HepG2 (cell line): ENCODE measurements at regions not wholly inside any gene's neighbourhood (a gene's known extent, or its start where the extent isn't known, plus 50 kb on each side); places are given as distances from the start of the nearest gene placed in this dataset.

Experiments
- ATAC-seq: fragments of 200-7000 bp; cut with Tn5 transposase; 3 replicates; pipeline ENCODE4 v1.9.1; 2020; ENCODE audit warnings: mild to moderate bottlenecking, moderate library complexity
- BruUV-seq: library from RNA; stranded (reverse); fragments of 400-500 nt; replicated peaks from 2 replicates; lab custom pipeline; 2021; lab: Mats Ljungman, UMichigan
- CTCF ChIA-PET: fragments of 300-600 bp; formaldehyde crosslinking; extraction: SDS; loops from one replicate; lab custom pipeline; 2021; ENCODE audit warnings: low total read pairs, inconsistent platforms, low intra/inter-chr PET ratio; lab: Yijun Ruan, JAX
- POLR2A ChIA-PET: fragments of 350-600 bp; sonication (Branson Sonifier 250); formaldehyde crosslinking; loops from one replicate; lab custom pipeline; 2020; ENCODE audit warnings: antibody characterized with exemption, inconsistent platforms; lab: Yijun Ruan, JAX
- DNase-seq: peaks from one replicate; pipeline ENCODE4 v3.0.0-alpha.2; 2015; ENCODE audit warnings: low spot score
- FAIRE-seq: peaks from 3 replicates; lab custom pipeline; 2011; peaks lifted over from hg19 to GRCh38; lab: Jason Lieb, UNC
- H2AFZ ChIP-seq: one replicate; pipeline ENCODE4 v1.6.1; 2011; ENCODE audit warnings: low read length, inconsistent platforms
- H3K27ac ChIP-seq: fragments of 300-600 bp; 3 replicates; pipeline ENCODE4 v1.8.0; 2011; ENCODE audit warnings: mixed run types, mild to moderate bottlenecking, mixed read lengths, low read length, inconsistent platforms; ENCODE audit not compliant: insufficient read depth; ENCODE audit errors: extremely low read length
- H3K27me3 ChIP-seq, 2 experiments: fragments of 200-600 bp in 1 of 2; 2 replicates in 1 of 2; 3 replicates in 1 of 2; pipeline versions ENCODE4 v1.6.0 to v1.8.0; 2011; ENCODE audit warnings: low read length in 2 of 2, mild to moderate bottlenecking in 2 of 2, moderate library complexity in 2 of 2, inconsistent platforms in 1 of 2; ENCODE audit not compliant: insufficient read depth in 2 of 2, control insufficient read depth in 1 of 2
- H3K36me3 ChIP-seq, 2 experiments: fragments of 200-600 bp in 1 of 2; replicated peaks in 1 of 2; 2 replicates in 1 of 2; 3 replicates in 1 of 2; pipeline versions ENCODE4 v1.5.1 to v1.8.0; 2011; ENCODE audit warnings: low read length in 2 of 2, inconsistent platforms in 1 of 2; ENCODE audit not compliant: insufficient read depth in 2 of 2, control insufficient read depth in 1 of 2
- H3K4me1 ChIP-seq: 2 replicates; pipeline ENCODE4 v1.5.1; 2012; ENCODE audit warnings: low read length, inconsistent platforms; ENCODE audit not compliant: insufficient read depth
- H3K4me2 ChIP-seq: 2 replicates; pipeline ENCODE4 v1.6.0; 2011; ENCODE audit warnings: low read depth, low read length, inconsistent platforms
- H3K4me3 ChIP-seq, 3 experiments: fragments of 200-600 bp in 1 of 3; sonication (generic), shearing (Covaris generic) in 1 of 3; replicated peaks in 1 of 3; 2 replicates each; pipeline ENCODE4 v1.5.1; 2011 to 2016; ENCODE audit warnings: low read length in 3 of 3, inconsistent platforms in 2 of 3, low read depth in 2 of 3, mild to moderate bottlenecking in 2 of 3, control low read depth in 1 of 3, mixed read lengths in 1 of 3; ENCODE audit not compliant: insufficient read depth in 1 of 3
- H3K79me2 ChIP-seq: one replicate; pipeline ENCODE4 v1.6.1; 2011; ENCODE audit warnings: low read length, inconsistent platforms; ENCODE audit not compliant: insufficient read depth
- H3K9ac ChIP-seq: 2 replicates; pipeline ENCODE4 v1.6.0; 2011; ENCODE audit warnings: mild to moderate bottlenecking, low read depth, low read length, inconsistent platforms; ENCODE audit not compliant: insufficient read depth
- H3K9me3 ChIP-seq: 2 replicates; pipeline ENCODE4 v1.5.1; 2012; ENCODE audit warnings: mild to moderate bottlenecking, low read length
- H4K20me1 ChIP-seq: 2 replicates; pipeline ENCODE4 v1.6.0; 2011; ENCODE audit warnings: inconsistent platforms, mild to moderate bottlenecking, low read length, moderate library complexity; ENCODE audit not compliant: insufficient read depth
- FLYWCH1 ChIP-seq: sonication (generic); formaldehyde crosslinking; IDR thresholded peaks from 2 replicates; pipeline ENCODE4 v1.8.1; 2023; ENCODE audit warnings: mild to moderate bottlenecking, missing genetic modification reagents
- PPARG ChIP-seq: conservative IDR thresholded peaks from 2 replicates; pipeline ENCODE4 v1.6.1; 2016; ENCODE audit warnings: missing biosample characterization, missing genetic modification reagents
- PRDM4 ChIP-seq: sonication (generic); formaldehyde crosslinking; IDR thresholded peaks from 2 replicates; pipeline ENCODE4 v1.9.0; 2021; ENCODE audit warnings: missing genetic modification reagents, borderline replicate concordance
- REL ChIP-seq: sonication (generic); formaldehyde crosslinking; conservative IDR thresholded peaks from 2 replicates; pipeline ENCODE4 v1.8.0; 2022; ENCODE audit warnings: mild to moderate bottlenecking, missing genetic modification reagents, moderate library complexity
- SALL2 ChIP-seq: sonication (generic); formaldehyde crosslinking; IDR thresholded peaks from 2 replicates; pipeline ENCODE4 v1.8.1; 2023; ENCODE audit warnings: mild to moderate bottlenecking, missing genetic modification reagents, inconsistent platforms
- SRSF1 ChIP-seq: fragments of 200-400 bp; formaldehyde crosslinking; optimal IDR thresholded peaks from 2 replicates; pipeline ENCODE3; 2017; ENCODE audit warnings: mild to moderate bottlenecking, low read depth, low read length, moderate library complexity
- SRSF9 ChIP-seq: fragments of 200-400 bp; formaldehyde crosslinking; IDR thresholded peaks from 2 replicates; pipeline ENCODE4 v1.6.1; 2018; ENCODE audit warnings: borderline replicate concordance, mild to moderate bottlenecking, low read depth, low read length; ENCODE audit not compliant: insufficient read depth, poor library complexity, severe bottlenecking
- ZFP36L2 ChIP-seq: sonication (generic); formaldehyde crosslinking; IDR thresholded peaks from 2 replicates; pipeline ENCODE4 v1.4.0; 2020; ENCODE audit warnings: missing genetic modification reagents
- ZNF180 ChIP-seq: sonication (generic); formaldehyde crosslinking; IDR thresholded peaks from 2 replicates; pipeline ENCODE4 v1.4.0; 2020; ENCODE audit warnings: low read depth, missing genetic modification reagents, borderline replicate concordance
- ZNF44 ChIP-seq: sonication (generic); formaldehyde crosslinking; IDR thresholded peaks from 2 replicates; pipeline ENCODE4 v1.5.1; 2020; ENCODE audit warnings: mild to moderate bottlenecking, missing genetic modification reagents
- ZNF512B ChIP-seq: sonication (generic); formaldehyde crosslinking; IDR thresholded peaks from 2 replicates; pipeline ENCODE4 v1.5.1; 2020; ENCODE audit warnings: missing genetic modification reagents, mild to moderate bottlenecking, borderline replicate concordance
- ZNF556 ChIP-seq: sonication (generic); formaldehyde crosslinking; IDR thresholded peaks from 2 replicates; pipeline ENCODE4 v1.4.0; 2020; ENCODE audit warnings: mild to moderate bottlenecking, missing genetic modification reagents, borderline replicate concordance
- ZNF83 ChIP-seq: sonication (generic); formaldehyde crosslinking; IDR thresholded peaks from 2 replicates; pipeline ENCODE4 v1.4.0; 2020; ENCODE audit warnings: missing genetic modification reagents, mild to moderate bottlenecking, borderline replicate concordance
- ZSCAN25 ChIP-seq: sonication (generic); formaldehyde crosslinking; IDR thresholded peaks from 2 replicates; pipeline ENCODE4 v1.8.0; 2022; ENCODE audit warnings: mild to moderate bottlenecking, missing genetic modification reagents
- WGBS: methylation state at CpG from one replicate; pipeline ENCODE4 v1.1.6; 2017; ENCODE audit warnings: low lambda C conversion rate; 5-methylcytosine and 5-hydroxymethylcytosine counted together
- in situ Hi-C: cut with HindIII; loops from 2 replicates; pipeline ENCODE4 v1.10.0; 2017; ENCODE audit warnings: low pct_unique_long_range_greater_than_20kb; ENCODE audit not compliant: extremely low pct_ligation_motif_present
- intact Hi-C: fragments of 100-400 bp; cut with micrococcal nuclease; formaldehyde crosslinking; loops from one replicate; pipeline ENCODE4 v1.10.0; 2022; ENCODE audit not compliant: unreplicated experiment
- TF ChIP-seq, protein P1 (sequence below): sonication (generic); formaldehyde crosslinking; IDR thresholded peaks from 2 replicates; pipeline ENCODE4 v1.8.1; 2023; ENCODE audit warnings: missing genetic modification reagents, mild to moderate bottlenecking, borderline replicate concordance
- TF ChIP-seq, protein P2 (sequence below): sonication (generic); formaldehyde crosslinking; IDR thresholded peaks from 2 replicates; pipeline ENCODE4 v1.4.0; 2020; ENCODE audit warnings: missing genetic modification reagents

DNA sequence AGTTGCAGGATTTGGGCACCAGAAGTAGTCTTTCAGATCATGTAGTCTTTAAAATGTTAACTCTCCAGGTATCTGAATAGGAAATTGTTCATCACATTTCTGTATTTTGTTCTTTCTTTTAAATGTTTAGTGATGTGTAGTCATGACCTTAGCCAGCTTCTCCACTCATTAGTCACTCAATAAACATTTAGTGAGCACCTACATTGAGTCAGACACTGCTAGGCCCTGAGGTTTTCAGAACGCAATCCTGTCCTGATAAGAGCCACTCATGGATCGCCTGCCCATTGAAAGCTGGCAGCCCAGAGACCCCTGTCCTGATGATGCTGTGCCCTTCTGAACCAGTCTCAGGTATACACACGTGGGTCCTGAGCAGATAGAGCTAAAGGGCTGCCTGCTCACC, 163.4 kb upstream of the HEY2 start:
- no peak for TF ChIP-seq ZNF556 (CRISPR knock-in tag)
- TF ChIP-seq REL (CRISPR knock-in tag): no peak
- TF ChIP-seq, protein P1, sequence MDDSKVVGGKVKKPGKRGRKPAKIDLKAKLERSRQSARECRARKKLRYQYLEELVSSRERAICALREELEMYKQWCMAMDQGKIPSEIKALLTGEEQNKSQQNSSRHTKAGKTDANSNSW (CRISPR knock-in tag): no peak
- no peak for TF ChIP-seq ZNF83 (CRISPR knock-in tag)
- no peak for TF ChIP-seq PPARG
- TF ChIP-seq ZNF44 (CRISPR knock-in tag): no peak
- TF ChIP-seq FLYWCH1 (CRISPR knock-in tag): no peak
- TF ChIP-seq PRDM4 (CRISPR knock-in tag): no peak
- no peak for TF ChIP-seq ZSCAN25 (CRISPR knock-in tag)
- no peak for TF ChIP-seq ZNF512B (CRISPR knock-in tag)
- TF ChIP-seq ZFP36L2: no peak
- TF ChIP-seq SRSF9: no peak
- TF ChIP-seq, protein P2, sequence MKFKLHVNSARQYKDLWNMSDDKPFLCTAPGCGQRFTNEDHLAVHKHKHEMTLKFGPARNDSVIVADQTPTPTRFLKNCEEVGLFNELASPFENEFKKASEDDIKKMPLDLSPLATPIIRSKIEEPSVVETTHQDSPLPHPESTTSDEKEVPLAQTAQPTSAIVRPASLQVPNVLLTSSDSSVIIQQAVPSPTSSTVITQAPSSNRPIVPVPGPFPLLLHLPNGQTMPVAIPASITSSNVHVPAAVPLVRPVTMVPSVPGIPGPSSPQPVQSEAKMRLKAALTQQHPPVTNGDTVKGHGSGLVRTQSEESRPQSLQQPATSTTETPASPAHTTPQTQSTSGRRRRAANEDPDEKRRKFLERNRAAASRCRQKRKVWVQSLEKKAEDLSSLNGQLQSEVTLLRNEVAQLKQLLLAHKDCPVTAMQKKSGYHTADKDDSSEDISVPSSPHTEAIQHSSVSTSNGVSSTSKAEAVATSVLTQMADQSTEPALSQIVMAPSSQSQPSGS (CRISPR knock-in tag): no peak
- TF ChIP-seq SALL2 (CRISPR knock-in tag): no peak
- TF ChIP-seq ZNF180 (CRISPR knock-in tag): no peak
- no peak for TF ChIP-seq SRSF1
- ATAC-seq (no peak), FAIRE-seq (no peak), DNase-seq (no peak)
- H3K4me1 ChIP-seq: no peaks in the 10 kb centered on the region
- POLR2A ChIA-PET: no interaction called here
- CTCF ChIA-PET: no interaction called here
- H4K20me1 ChIP-seq: no peaks in the 10 kb centered on the region
- in situ Hi-C loops (no loop called here), intact Hi-C loops (no loop called here)
- no peaks in the 10 kb centered on the region for H3K9me3 ChIP-seq
- no peak overlapping the region for H3K9ac ChIP-seq
- no peak overlapping the region for H3K27ac ChIP-seq
- no peak overlapping the region for H3K4me2 ChIP-seq
- no peak overlapping the region for H2AFZ ChIP-seq
- no peaks in the 10 kb centered on the region for H3K79me2 ChIP-seq
- no peak overlapping the region for H3K4me3 ChIP-seq
- H3K36me3 ChIP-seq: no peaks in the 10 kb centered on the region
- WGBS: 0% methylated on average over 3 of the region's 3 CpGs
- BruUV-seq: no TSS peak
- no peaks in the 10 kb centered on the region for H3K27me3 ChIP-seq
